SU-DHL-6 (cell line): ENCODE measurements at regions not wholly inside any gene's neighbourhood (a gene's known extent, or its start where the extent isn't known, plus 50 kb on each side); places are given as distances from the start of the nearest gene placed in this dataset.

Experiments
- H2AFZ ChIP-seq: fragments of 200-600 bp; sonication (generic); 2 replicates; pipeline ENCODE4 v1.6.1; 2014; ENCODE audit warnings: low read depth, mild to moderate bottlenecking, moderate library complexity, mixed read lengths, antibody characterized with exemption, low read length; ENCODE audit not compliant: severe bottlenecking
- H3F3A ChIP-seq: fragments of 200-600 bp; shearing (Covaris generic); 2 replicates; pipeline ENCODE4 v1.6.0; 2016; ENCODE audit warnings: antibody characterized with exemption, mild to moderate bottlenecking; ENCODE audit not compliant: insufficient read depth
- H3K27ac ChIP-seq: fragments of 200-600 bp; sonication (generic); 2 replicates; pipeline ENCODE4 v1.5.1; 2016; ENCODE audit warnings: low read depth, mild to moderate bottlenecking, low read length, moderate library complexity, mixed read lengths
- H3K27me3 ChIP-seq: fragments of 200-600 bp; sonication (generic), shearing (Covaris generic); 2 replicates; pipeline ENCODE4 v1.6.0; 2014; ENCODE audit warnings: mild to moderate bottlenecking, low read length
- H3K36me3 ChIP-seq: fragments of 200-600 bp; sonication (generic); 2 replicates; pipeline ENCODE4 v1.6.1; 2014; ENCODE audit warnings: mild to moderate bottlenecking, low read length, mixed read lengths
- H3K4me2 ChIP-seq: fragments of 300-600, 200-600 bp; shearing (Covaris generic), sonication (generic); 2 replicates; pipeline ENCODE4 v1.6.0; 2014; ENCODE audit warnings: low read length, low read depth, mild to moderate bottlenecking; ENCODE audit not compliant: poor library complexity, severe bottlenecking
- H3K4me3 ChIP-seq: fragments of 200-600 bp; sonication (generic); 2 replicates; pipeline ENCODE4 v1.5.1; 2014; ENCODE audit warnings: antibody characterized with exemption, low read length, mild to moderate bottlenecking, mixed read lengths; ENCODE audit not compliant: insufficient read depth, poor library complexity, severe bottlenecking
- H3K79me2 ChIP-seq: fragments of 200-600 bp; sonication (generic); 2 replicates; pipeline ENCODE4 v1.6.1; 2014; ENCODE audit warnings: mild to moderate bottlenecking, low read length, moderate library complexity; ENCODE audit not compliant: insufficient read depth
- H3K9ac ChIP-seq: fragments of 200-600 bp; sonication (generic); 2 replicates; pipeline ENCODE4 v1.7.0; 2014; ENCODE audit warnings: mild to moderate bottlenecking, low read length
- H3K9me2 ChIP-seq: fragments of 200-600 bp; sonication (generic); replicated peaks from 2 replicates; pipeline ENCODE4 v1.6.1; 2014; ENCODE audit warnings: low read length; ENCODE audit not compliant: insufficient read depth
- H3K9me3 ChIP-seq: fragments of 200-600 bp; sonication (generic); 2 replicates; pipeline ENCODE4 v1.6.1; 2014; ENCODE audit warnings: low read length, mixed read lengths; ENCODE audit not compliant: insufficient read depth
- H4K20me1 ChIP-seq: fragments of 200-600 bp; sonication (generic); 2 replicates; pipeline ENCODE4 v1.6.1; 2014; ENCODE audit warnings: low read depth, mild to moderate bottlenecking, antibody characterized with exemption, low read length, moderate library complexity, mixed read lengths
- CTCF ChIP-seq: fragments of 200-600 bp; sonication (generic); IDR thresholded peaks from one replicate; pipeline ENCODE4 v1.5.1; 2017; ENCODE audit warnings: antibody characterized with exemption, mild to moderate bottlenecking, low read length, moderate library complexity; ENCODE audit not compliant: insufficient read depth, poor library complexity, severe bottlenecking
- EZH2phosphoT487 ChIP-seq: fragments of 200-600 bp; sonication (generic), shearing (Covaris generic); conservative IDR thresholded peaks from 2 replicates; pipeline ENCODE4 v1.6.1; 2018; ENCODE audit warnings: mild to moderate bottlenecking, antibody characterized with exemption, low read length, moderate library complexity, mixed read lengths

DNA sequence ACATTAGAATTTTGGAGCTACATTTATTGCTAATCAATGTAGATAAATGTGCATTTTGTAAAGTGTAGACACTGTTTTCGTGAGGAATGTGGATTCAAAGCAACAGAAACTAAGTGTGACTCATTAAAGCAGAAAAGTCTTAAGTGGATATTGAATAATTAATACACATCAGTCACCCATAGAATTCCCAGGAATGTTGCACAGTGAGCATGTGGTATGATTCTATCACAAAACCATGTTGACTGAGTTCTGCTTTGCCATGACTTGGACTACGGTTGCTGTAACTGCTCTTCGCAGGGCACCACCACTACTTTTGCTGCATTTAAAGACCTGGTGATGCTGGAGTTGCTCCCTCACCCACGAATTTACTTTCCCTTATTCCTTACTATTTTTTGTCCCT, 471.8 kb downstream of the KCNT2 start:
- TF ChIP-seq EZH2phosphoT487 (no peak), CTCF (no peak)
- no peaks in the 10 kb centered on the region for H3K79me2 ChIP-seq
- no peak overlapping the region for H3K27ac ChIP-seq
- H3K9me2 ChIP-seq: no peaks in the 10 kb centered on the region
- no peaks in the 10 kb centered on the region for H3K9me3 ChIP-seq
- H2AFZ ChIP-seq: no peak overlapping the region
- H3K4me3 ChIP-seq: no peak overlapping the region
- H3K27me3 ChIP-seq: no peaks in the 10 kb centered on the region
- no peaks in the 10 kb centered on the region for H4K20me1 ChIP-seq
- H3K36me3 ChIP-seq: no peaks in the 10 kb centered on the region
- no peak overlapping the region for H3K4me2 ChIP-seq
- no peak overlapping the region for H3K9ac ChIP-seq
- no peaks in the 10 kb centered on the region for H3F3A ChIP-seq

DNA sequence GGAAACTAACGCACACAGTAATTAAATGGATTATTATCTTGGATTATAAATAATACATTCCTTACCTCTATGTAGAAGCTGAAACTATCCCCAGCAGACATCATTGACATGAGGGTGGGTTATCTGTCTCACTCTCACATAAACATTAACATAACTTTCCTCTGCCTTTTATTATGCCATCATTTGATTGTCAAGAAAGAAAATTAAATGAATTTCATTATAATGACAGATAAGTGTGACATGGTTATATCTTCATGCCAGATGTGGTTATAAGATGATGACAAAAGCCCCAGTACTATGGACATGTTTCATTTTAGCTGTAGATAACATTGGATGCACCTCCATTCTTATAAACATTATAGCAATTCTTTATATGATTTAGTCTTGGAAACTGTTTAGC, 476.5 kb downstream of the KCNT2 start:
- no peaks in the 10 kb centered on the region for H3K9me3 ChIP-seq
- no peak overlapping the region for H3K27ac ChIP-seq
- TF ChIP-seq CTCF: no peak
- TF ChIP-seq EZH2phosphoT487: no peak
- no peaks in the 10 kb centered on the region for H3K27me3 ChIP-seq
- H3K36me3 ChIP-seq: no peaks in the 10 kb centered on the region
- H3K79me2 ChIP-seq: no peaks in the 10 kb centered on the region
- H3K4me2 ChIP-seq: no peak overlapping the region
- H4K20me1 ChIP-seq: no peaks in the 10 kb centered on the region
- H3K9ac ChIP-seq: no peak overlapping the region
- H3K9me2 ChIP-seq: no peaks in the 10 kb centered on the region
- no peak overlapping the region for H3K4me3 ChIP-seq
- no peaks in the 10 kb centered on the region for H3F3A ChIP-seq
- H2AFZ ChIP-seq: no peak overlapping the region

DNA sequence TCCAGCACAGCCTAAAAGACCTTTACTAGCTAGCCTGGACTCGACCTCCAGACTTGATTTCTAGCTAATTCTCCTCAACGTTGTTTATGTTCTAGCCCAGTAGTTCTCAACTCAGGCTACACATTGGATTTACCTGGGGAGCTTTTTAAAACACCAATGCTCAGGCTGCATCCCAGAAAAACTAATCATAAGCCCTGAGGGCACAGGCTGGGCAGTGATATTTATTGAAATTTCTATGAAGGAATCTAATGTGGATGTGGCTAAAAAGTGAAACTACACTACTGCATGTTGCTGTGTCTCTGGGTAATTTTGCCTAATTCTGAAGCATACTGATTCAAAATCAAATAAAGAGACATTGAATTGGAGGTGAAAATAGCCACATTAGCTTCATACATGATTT, 479.4 kb downstream of the KCNT2 start:
- Histone ChIP-seq H3K9ac (no peak overlapping the region), H4K20me1 (no peaks in the 10 kb centered on the region), H3K27me3 (no peaks in the 10 kb centered on the region), H2AFZ (no peak overlapping the region), H3K4me2 (no peak overlapping the region), H3K27ac (no peak overlapping the region), H3F3A (no peaks in the 10 kb centered on the region), H3K9me2 (no peaks in the 10 kb centered on the region), H3K36me3 (no peaks in the 10 kb centered on the region), H3K9me3 (no peaks in the 10 kb centered on the region), H3K79me2 (no peaks in the 10 kb centered on the region), H3K4me3 (no peak overlapping the region)
- TF ChIP-seq CTCF (no peak), EZH2phosphoT487 (no peak)

GRCh38 chr1:196121181-196121580, 487.1 kb downstream of the KCNT2 start:
- Histone ChIP-seq H3K9ac (no peak overlapping the region), H3K4me2 (no peak overlapping the region), H3F3A (no peaks in the 10 kb centered on the region), H3K27ac (no peak overlapping the region), H3K27me3 (no peaks in the 10 kb centered on the region), H3K9me3 (no peaks in the 10 kb centered on the region), H4K20me1 (no peaks in the 10 kb centered on the region), H3K36me3 (no peaks in the 10 kb centered on the region), H2AFZ (no peak overlapping the region), H3K79me2 (no peaks in the 10 kb centered on the region), H3K9me2 (no peaks in the 10 kb centered on the region), H3K4me3 (no peak overlapping the region)
- no peak for TF ChIP-seq CTCF
- no peak for TF ChIP-seq EZH2phosphoT487
